Activated CD8-positive, alpha-beta memory T cell treated with anti-CD3 and anti-CD28 coated beads, Interleukin-2, amount 50 U/mL, for 48 hours (primary cell): ENCODE measurements at regions not wholly inside any gene's neighbourhood (a gene's known extent, or its start where the extent isn't known, plus 50 kb on each side); places are given as distances from the start of the nearest gene placed in this dataset.
"Not testable (repeated sequence)": the region's sequence is repeated elsewhere in the genome, so short reads cannot be mapped to it uniquely, and the experiment has no call there.

ENCODE experiments used
- DNase-seq: peaks from one replicate; pipeline ENCODE4 v3.0.0-alpha.2; 2020

- not testable (repeated sequence) for DNase-seq
Measured at GRCh38 chr17:21558921-21559320, 133.4 kb upstream of the KCNJ18 start.

GRCh38 chr17:21564262-21564661 lies 128.1 kb upstream of the KCNJ18 start:
- no peak for DNase-seq

- not testable (repeated sequence) for DNase-seq
Measured at GRCh38 chr17:21564757-21565156, 127.6 kb upstream of the KCNJ18 start.

GRCh38 chr17:21570427-21570826 lies 121.9 kb upstream of the KCNJ18 start:
- DNase-seq, result not testable (repeated sequence)

- not testable (repeated sequence) for DNase-seq
Measured at GRCh38 chr17:21572148-21572547, 120.2 kb upstream of the KCNJ18 start.

GRCh38 chr17:21573271-21573960 lies 118.9 kb upstream of the KCNJ18 start:
- not testable (repeated sequence) for DNase-seq

- no peak for DNase-seq
Measured at GRCh38 chr17:21573961-21574610, 118.2 kb upstream of the KCNJ18 start.

- DNase-seq, result not testable (repeated sequence)
Measured at GRCh38 chr17:21574611-21575255, 117.6 kb upstream of the KCNJ18 start.

- DNase-seq, result not testable (repeated sequence)
Measured at GRCh38 chr17:21578783-21579182, 113.5 kb upstream of the KCNJ18 start.

GRCh38 chr17:21592774-21593173 lies 99.5 kb upstream of the KCNJ18 start:
- DNase-seq, result no peak

GRCh38 chr17:21593452-21594105 lies 98.7 kb upstream of the KCNJ18 start:
- DNase-seq, result not testable (repeated sequence)

GRCh38 chr17:21595086-21595485 lies 97.2 kb upstream of the KCNJ18 start:
- no peak for DNase-seq

GRCh38 chr17:21602176-21602575 lies 90.1 kb upstream of the KCNJ18 start:
- DNase-seq, result no peak

- not testable (repeated sequence) for DNase-seq
Measured at GRCh38 chr17:21603292-21603691, 89.0 kb upstream of the KCNJ18 start.

GRCh38 chr17:21611443-21611842 lies 80.9 kb upstream of the KCNJ18 start:
- not testable (repeated sequence) for DNase-seq

GRCh38 chr17:21612123-21613070 lies 79.9 kb upstream of the KCNJ18 start:
- not testable (repeated sequence) for DNase-seq

GRCh38 chr17:21613071-21613429 lies 79.3 kb upstream of the KCNJ18 start:
- DNase-seq, result no peak

GRCh38 chr17:21626987-21627386 lies 65.3 kb upstream of the KCNJ18 start:
- DNase-seq, result not testable (repeated sequence)
